SK-N-SH (cell line): ENCODE measurements at regions not wholly inside any gene's neighbourhood (a gene's known extent, or its start where the extent isn't known, plus 50 kb on each side); places are given as distances from the start of the nearest gene placed in this dataset.

Source experiments
- TF ChIP-seq, protein P1 (sequence below): fragments of 200-600 bp; sonication (generic); IDR thresholded peaks from 2 replicates; pipeline ENCODE4 v1.6.1; 2017; ENCODE audit warnings: antibody characterized with exemption, mild to moderate bottlenecking, moderate library complexity
- TF ChIP-seq, protein P2 (sequence below): IDR thresholded peaks from 2 replicates; pipeline ENCODE4 v1.4.0; 2012; ENCODE audit warnings: low read depth

DNA sequence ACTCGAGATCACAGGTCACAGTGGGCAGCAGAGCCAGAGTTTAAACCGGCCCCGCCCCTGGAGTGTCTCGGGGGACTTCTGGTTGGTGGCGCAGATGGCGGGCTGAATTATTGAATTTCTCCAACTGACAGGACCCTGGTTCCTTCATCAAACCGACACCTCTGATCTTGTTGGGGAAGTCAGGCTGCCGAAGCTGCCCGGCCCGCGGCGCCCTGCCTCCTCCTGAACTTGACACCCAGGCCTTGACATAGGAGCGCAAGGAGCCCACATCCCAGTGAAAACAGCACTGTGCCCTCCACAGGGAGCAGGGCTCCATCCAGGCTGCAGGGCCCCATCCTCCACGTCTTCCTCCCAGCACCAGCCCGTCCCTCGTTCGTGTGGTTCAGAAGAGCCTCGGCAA lies 105.2 kb downstream of the OLFM1 start:
- TF ChIP-seq, protein P1, sequence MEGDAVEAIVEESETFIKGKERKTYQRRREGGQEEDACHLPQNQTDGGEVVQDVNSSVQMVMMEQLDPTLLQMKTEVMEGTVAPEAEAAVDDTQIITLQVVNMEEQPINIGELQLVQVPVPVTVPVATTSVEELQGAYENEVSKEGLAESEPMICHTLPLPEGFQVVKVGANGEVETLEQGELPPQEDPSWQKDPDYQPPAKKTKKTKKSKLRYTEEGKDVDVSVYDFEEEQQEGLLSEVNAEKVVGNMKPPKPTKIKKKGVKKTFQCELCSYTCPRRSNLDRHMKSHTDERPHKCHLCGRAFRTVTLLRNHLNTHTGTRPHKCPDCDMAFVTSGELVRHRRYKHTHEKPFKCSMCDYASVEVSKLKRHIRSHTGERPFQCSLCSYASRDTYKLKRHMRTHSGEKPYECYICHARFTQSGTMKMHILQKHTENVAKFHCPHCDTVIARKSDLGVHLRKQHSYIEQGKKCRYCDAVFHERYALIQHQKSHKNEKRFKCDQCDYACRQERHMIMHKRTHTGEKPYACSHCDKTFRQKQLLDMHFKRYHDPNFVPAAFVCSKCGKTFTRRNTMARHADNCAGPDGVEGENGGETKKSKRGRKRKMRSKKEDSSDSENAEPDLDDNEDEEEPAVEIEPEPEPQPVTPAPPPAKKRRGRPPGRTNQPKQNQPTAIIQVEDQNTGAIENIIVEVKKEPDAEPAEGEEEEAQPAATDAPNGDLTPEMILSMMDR, result no peak
- TF ChIP-seq, protein P2, sequence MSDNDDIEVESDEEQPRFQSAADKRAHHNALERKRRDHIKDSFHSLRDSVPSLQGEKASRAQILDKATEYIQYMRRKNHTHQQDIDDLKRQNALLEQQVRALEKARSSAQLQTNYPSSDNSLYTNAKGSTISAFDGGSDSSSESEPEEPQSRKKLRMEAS, result no peak
